ENCODE measurements at regions not wholly inside any gene's neighbourhood (a gene's known extent, or its start where the extent isn't known, plus 50 kb on each side); places are given as distances from the start of the nearest gene placed in this dataset.

GRCh38 chr7:12982178-12982577, 294.7 kb downstream of the ARL4A start:
- Histone ChIP-seq H3K27me3 (ENCODE audit: insufficient read depth, low read depth, severe bottlenecking) (no peaks in the 10 kb centered on the region), H3K36me3 (no peaks in the 10 kb centered on the region), H3K27ac (no peak overlapping the region), H3K9me3 (ENCODE audit: severe bottlenecking) (no peaks in the 10 kb centered on the region), H3K4me3 (ENCODE audit: low read depth, low read length) (no peak overlapping the region)
- no peak for DNase-seq
- no peak for TF ChIP-seq CTCF (IDR thresholded peaks at IDR 0.05; ENCODE audit: low read depth, low read length)

DNA sequence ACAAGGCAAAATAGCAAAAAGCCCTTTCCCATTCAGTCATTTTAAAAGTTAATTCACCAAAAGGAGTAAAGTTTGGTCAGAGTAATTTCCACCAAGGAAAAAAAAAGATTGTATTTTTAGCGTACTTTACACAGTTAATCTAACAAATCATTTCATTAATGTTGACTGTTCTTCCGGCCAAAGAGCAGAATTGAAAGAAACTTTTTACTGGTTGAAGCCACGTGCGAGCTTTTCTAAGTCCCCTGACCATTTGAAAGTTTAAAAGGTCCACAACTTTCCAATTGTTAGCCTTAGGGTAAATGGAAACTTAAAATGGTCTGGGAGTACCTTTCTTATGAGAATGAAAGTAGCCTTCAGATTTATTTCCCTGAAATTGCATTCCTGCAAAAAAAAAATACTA, 296.7 kb downstream of the ARL4A start:
- Histone ChIP-seq H3K36me3 (no peaks in the 10 kb centered on the region), H3K27ac (no peak overlapping the region), H3K27me3 (ENCODE audit: insufficient read depth, low read depth, severe bottlenecking) (no peaks in the 10 kb centered on the region), H3K4me3 (ENCODE audit: low read depth, low read length) (no peak overlapping the region), H3K9me3 (ENCODE audit: severe bottlenecking) (no peaks in the 10 kb centered on the region)
- TF ChIP-seq CTCF (IDR thresholded peaks at IDR 0.05; ENCODE audit: low read depth, low read length), result no peak
- DNase-seq, result no peak

DNA sequence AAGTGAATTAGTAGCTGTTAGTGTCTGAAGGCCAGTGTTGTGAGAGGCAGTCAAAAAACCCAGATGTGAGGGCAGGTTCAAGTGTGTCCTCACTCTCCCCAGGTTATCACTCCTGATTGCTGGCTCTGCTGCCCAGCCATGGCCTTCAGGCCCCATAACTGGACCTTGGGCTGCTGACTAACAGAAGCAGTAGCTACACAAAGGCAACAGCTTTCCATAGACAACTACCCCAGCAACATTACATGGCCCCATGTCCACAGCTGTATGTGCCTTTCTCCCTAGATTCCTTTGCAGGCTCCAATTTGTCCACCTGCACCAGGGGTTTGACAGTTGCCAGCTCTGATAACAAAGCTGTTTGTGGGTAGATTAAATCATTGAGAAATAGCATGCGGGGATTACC, 297.8 kb downstream of the ARL4A start:
- no peak for DNase-seq
- Histone ChIP-seq H3K27ac (no peak overlapping the region), H3K9me3 (ENCODE audit: severe bottlenecking) (no peaks in the 10 kb centered on the region), H3K27me3 (ENCODE audit: insufficient read depth, low read depth, severe bottlenecking) (no peaks in the 10 kb centered on the region), H3K4me3 (ENCODE audit: low read depth, low read length) (no peak overlapping the region), H3K36me3 (no peaks in the 10 kb centered on the region)
- TF ChIP-seq CTCF (IDR thresholded peaks at IDR 0.05; ENCODE audit: low read depth, low read length), result no peak

- no peak for TF ChIP-seq CTCF (IDR thresholded peaks at IDR 0.05; ENCODE audit: low read depth, low read length)
- Histone ChIP-seq H3K27me3 (ENCODE audit: insufficient read depth, low read depth, severe bottlenecking) (no peaks in the 10 kb centered on the region), H3K9me3 (ENCODE audit: severe bottlenecking) (no peaks in the 10 kb centered on the region), H3K36me3 (no peaks in the 10 kb centered on the region), H3K27ac (no peak overlapping the region), H3K4me3 (ENCODE audit: low read depth, low read length) (no peak overlapping the region)
- DNase-seq, result no peak
Observed at GRCh38 chr7:12985752-12986151, 298.3 kb downstream of the ARL4A start.

DNA sequence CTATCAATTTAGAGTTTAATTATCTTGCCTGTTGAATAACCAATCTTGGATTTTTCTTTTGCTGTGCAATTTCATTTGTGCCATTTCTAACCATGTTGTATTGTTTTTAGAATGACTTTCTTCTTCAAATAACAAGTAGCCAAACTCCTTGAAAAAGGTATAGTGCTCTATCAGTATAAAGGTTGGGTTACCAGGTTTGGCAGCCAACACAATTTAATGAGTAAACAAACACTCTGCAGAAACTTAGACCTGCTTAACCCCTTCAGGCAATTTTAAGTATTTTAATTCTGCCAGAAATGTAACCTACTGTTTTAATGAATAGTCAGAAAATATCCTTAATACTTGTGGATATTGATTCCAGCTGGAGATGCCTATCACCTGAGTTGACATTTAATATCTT, 299.8 kb downstream of the ARL4A start:
- Histone ChIP-seq H3K36me3 (no peaks in the 10 kb centered on the region), H3K9me3 (ENCODE audit: severe bottlenecking) (no peaks in the 10 kb centered on the region), H3K27ac (no peak overlapping the region), H3K27me3 (ENCODE audit: insufficient read depth, low read depth, severe bottlenecking) (no peaks in the 10 kb centered on the region), H3K4me3 (ENCODE audit: low read depth, low read length) (no peak overlapping the region)
- no peak for DNase-seq
- no peak for TF ChIP-seq CTCF (IDR thresholded peaks at IDR 0.05; ENCODE audit: low read depth, low read length)

- Histone ChIP-seq H3K27me3 (ENCODE audit: insufficient read depth, low read depth, severe bottlenecking) (no peaks in the 10 kb centered on the region), H3K36me3 (no peaks in the 10 kb centered on the region), H3K9me3 (ENCODE audit: severe bottlenecking) (no peaks in the 10 kb centered on the region), H3K27ac (no peak overlapping the region), H3K4me3 (ENCODE audit: low read depth, low read length) (no peak overlapping the region)
- TF ChIP-seq CTCF (IDR thresholded peaks at IDR 0.05; ENCODE audit: low read depth, low read length), result no peak
- no peak for DNase-seq
Observed at GRCh38 chr7:12990440-12990839, 303.0 kb downstream of the ARL4A start.

Measured in WERI-Rb-1 (cell line).